ENCODE measurements at regions not wholly inside any gene's neighbourhood (a gene's known extent, or its start where the extent isn't known, plus 50 kb on each side); places are given as distances from the start of the nearest gene placed in this dataset.

DNA sequence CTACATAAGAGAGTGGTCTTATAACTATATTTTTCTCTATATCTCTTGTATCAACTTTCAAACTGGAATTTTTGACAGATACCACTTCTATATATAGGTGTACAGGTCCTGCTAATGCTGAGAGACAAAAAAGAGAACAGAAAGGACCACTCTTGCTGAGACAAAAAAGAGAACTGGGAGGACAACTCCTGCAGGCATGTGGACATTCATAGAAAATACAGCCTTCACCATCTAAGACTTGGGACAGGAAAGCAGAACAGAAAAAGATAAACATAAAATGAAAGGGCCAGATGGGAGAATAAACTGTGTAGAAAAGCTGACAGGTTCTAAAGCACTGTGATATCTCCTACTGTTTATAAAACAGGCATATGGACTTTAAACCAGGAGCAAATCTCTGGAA is 541.0 kb upstream of the ADGRB3 start:
- intact Hi-C loops (cut with micrococcal nuclease) (no loop called here), in situ Hi-C loops (cut with MboI) (no loop called here)
- H2AFZ ChIP-seq (ENCODE audit: low read depth, low read length): no peak overlapping the region
- no peak overlapping the region for H3K9ac ChIP-seq (ENCODE audit: insufficient read depth in 1 of 2, low read depth in 2 of 2, low read length in 2 of 2)
- ChIA-PET POLR2A (no interaction called here), CTCF (ENCODE audit: low intra/inter-chr PET ratio) (no interaction called here)
- H3K9me1 ChIP-seq (ENCODE audit: control insufficient read depth, insufficient read depth, low read length): no peaks in the 10 kb centered on the region
- no peaks in the 10 kb centered on the region for H3K4me1 ChIP-seq (replicated peaks in 1 of 2; ENCODE audit: control insufficient read depth in 2 of 2, insufficient read depth in 2 of 2, low read length in 2 of 2)
- H4K20me1 ChIP-seq (replicated peaks; ENCODE audit: control insufficient read depth, insufficient read depth, low read length): no peaks in the 10 kb centered on the region
- no peaks in the 10 kb centered on the region for H3K27me3 ChIP-seq (ENCODE audit: control insufficient read depth in 2 of 2, insufficient read depth in 2 of 2, low read length in 2 of 2)
- no peak for DNase-seq (ENCODE audit: extremely low read depth in 1 of 4, low spot score in 3 of 4)
- H3K79me2 ChIP-seq (ENCODE audit: control insufficient read depth, insufficient read depth, low read length): no peaks in the 10 kb centered on the region
- no TSS peak for BruUV-seq (replicated peaks)
- no peak overlapping the region for H3K4me3 ChIP-seq
- TF ChIP-seq, protein P1, sequence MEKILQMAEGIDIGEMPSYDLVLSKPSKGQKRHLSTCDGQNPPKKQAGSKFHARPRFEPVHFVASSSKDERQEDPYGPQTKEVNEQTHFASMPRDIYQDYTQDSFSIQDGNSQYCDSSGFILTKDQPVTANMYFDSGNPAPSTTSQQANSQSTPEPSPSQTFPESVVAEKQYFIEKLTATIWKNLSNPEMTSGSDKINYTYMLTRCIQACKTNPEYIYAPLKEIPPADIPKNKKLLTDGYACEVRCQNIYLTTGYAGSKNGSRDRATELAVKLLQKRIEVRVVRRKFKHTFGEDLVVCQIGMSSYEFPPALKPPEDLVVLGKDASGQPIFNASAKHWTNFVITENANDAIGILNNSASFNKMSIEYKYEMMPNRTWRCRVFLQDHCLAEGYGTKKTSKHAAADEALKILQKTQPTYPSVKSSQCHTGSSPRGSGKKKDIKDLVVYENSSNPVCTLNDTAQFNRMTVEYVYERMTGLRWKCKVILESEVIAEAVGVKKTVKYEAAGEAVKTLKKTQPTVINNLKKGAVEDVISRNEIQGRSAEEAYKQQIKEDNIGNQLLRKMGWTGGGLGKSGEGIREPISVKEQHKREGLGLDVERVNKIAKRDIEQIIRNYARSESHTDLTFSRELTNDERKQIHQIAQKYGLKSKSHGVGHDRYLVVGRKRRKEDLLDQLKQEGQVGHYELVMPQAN (IDR thresholded peaks at IDR 0.05; ENCODE audit: borderline replicate concordance): no peak
- TF ChIP-seq SRSF7 (optimal IDR thresholded peaks at IDR 0.05; ENCODE audit: low read depth, low read length) (no peak), FOXK2 (conservative IDR thresholded peaks at IDR 0.05 in 1 of 2, IDR thresholded peaks at IDR 0.05 in 1 of 2; ENCODE audit: low read depth in 2 of 2) (no peak), XRCC4 (IDR thresholded peaks at IDR 0.05; ENCODE audit: extremely low read depth, insufficient read depth, insufficient read length) (no peak), ZNF12 (CRISPR knock-in tag; IDR thresholded peaks at IDR 0.05) (no peak), TCFL5 (CRISPR knock-in tag; conservative IDR thresholded peaks at IDR 0.05) (no peak), ELF4 (CRISPR knock-in tag; IDR thresholded peaks at IDR 0.05) (no peak)
- TF ChIP-seq, protein P2, sequence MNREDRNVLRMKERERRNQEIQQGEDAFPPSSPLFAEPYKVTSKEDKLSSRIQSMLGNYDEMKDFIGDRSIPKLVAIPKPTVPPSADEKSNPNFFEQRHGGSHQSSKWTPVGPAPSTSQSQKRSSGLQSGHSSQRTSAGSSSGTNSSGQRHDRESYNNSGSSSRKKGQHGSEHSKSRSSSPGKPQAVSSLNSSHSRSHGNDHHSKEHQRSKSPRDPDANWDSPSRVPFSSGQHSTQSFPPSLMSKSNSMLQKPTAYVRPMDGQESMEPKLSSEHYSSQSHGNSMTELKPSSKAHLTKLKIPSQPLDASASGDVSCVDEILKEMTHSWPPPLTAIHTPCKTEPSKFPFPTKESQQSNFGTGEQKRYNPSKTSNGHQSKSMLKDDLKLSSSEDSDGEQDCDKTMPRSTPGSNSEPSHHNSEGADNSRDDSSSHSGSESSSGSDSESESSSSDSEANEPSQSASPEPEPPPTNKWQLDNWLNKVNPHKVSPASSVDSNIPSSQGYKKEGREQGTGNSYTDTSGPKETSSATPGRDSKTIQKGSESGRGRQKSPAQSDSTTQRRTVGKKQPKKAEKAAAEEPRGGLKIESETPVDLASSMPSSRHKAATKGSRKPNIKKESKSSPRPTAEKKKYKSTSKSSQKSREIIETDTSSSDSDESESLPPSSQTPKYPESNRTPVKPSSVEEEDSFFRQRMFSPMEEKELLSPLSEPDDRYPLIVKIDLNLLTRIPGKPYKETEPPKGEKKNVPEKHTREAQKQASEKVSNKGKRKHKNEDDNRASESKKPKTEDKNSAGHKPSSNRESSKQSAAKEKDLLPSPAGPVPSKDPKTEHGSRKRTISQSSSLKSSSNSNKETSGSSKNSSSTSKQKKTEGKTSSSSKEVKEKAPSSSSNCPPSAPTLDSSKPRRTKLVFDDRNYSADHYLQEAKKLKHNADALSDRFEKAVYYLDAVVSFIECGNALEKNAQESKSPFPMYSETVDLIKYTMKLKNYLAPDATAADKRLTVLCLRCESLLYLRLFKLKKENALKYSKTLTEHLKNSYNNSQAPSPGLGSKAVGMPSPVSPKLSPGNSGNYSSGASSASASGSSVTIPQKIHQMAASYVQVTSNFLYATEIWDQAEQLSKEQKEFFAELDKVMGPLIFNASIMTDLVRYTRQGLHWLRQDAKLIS (CRISPR knock-in tag; IDR thresholded peaks at IDR 0.05): no peak
- H3K36me3 ChIP-seq (ENCODE audit: control insufficient read depth, insufficient read depth, low read length): no peaks in the 10 kb centered on the region; the same call in 2 of the 3 replicates
- no peak for ATAC-seq
- FAIRE-seq: no peak
- no peak overlapping the region for H3K27ac ChIP-seq (ENCODE audit: extremely low read depth, low read depth, low read length)
- H3K4me2 ChIP-seq (ENCODE audit: insufficient read depth, low read length): no peak overlapping the region
- H3K9me3 ChIP-seq (replicated peaks; ENCODE audit: control insufficient read depth, insufficient read depth, low read depth, low read length): no peaks in the 10 kb centered on the region

All from K562 (cell line).